ENCODE measurements at regions not wholly inside any gene's neighbourhood (a gene's known extent, or its start where the extent isn't known, plus 50 kb on each side); places are given as distances from the start of the nearest gene placed in this dataset.

- no peak for ATAC-seq
- 72 to 80% (median 75%) methylated on average over 6 of the region's 6 CpGs for WGBS, 4 donors
Observed at GRCh38 chr12:91785655-91786498, 359.8 kb downstream of the BTG1 start.

GRCh38 chr12:91781114-91781513 lies 364.5 kb downstream of the BTG1 start:
- Histone ChIP-seq H3K36me3 (no peaks in the 10 kb centered on the region), H3K4me3 (no peak overlapping the region), H3K9me3 (peaks cover 0 to 4% (median 0%) of the 10 kb centered on the region in 12 donors), H3K4me1 (peaks cover 0 to 17% (median 0%) of the 10 kb centered on the region in 12 donors), H3K27me3 (no peaks in the 10 kb centered on the region), H3K27ac (no peak overlapping the region)
- TF ChIP-seq POLR2A (IDR thresholded peaks at IDR 0.05) (no peak), CTCF (IDR thresholded peaks at IDR 0.05) (no peak)
- WGBS, 4 donors, result 60 to 79% (median 76%) methylated on average over 2 of the region's 2 CpGs
- no peak for DNase-seq
- no peak for ATAC-seq
- intact Hi-C loops (cut with DNase I), result no loop called here

More at GRCh38 chr12:91785655-91786498, 359.8 kb downstream of the BTG1 start:
- H3K36me3 ChIP-seq, result no peaks in the 10 kb centered on the region
- TF ChIP-seq CTCF (IDR thresholded peaks at IDR 0.05) (no peak), POLR2A (IDR thresholded peaks at IDR 0.05) (no peak)
- no peak overlapping the region for H3K27ac ChIP-seq
- H3K9me3 ChIP-seq, result peaks cover 0 to 4% (median 0%) of the 10 kb centered on the region in 12 donors
- no peak for DNase-seq
- intact Hi-C loops (cut with DNase I), result no loop called here
- H3K4me1 ChIP-seq, result no peaks in the 10 kb centered on the region
- no peak overlapping the region for H3K4me3 ChIP-seq
- no peaks in the 10 kb centered on the region for H3K27me3 ChIP-seq

GRCh38 chr12:91778938-91779400 lies 366.7 kb downstream of the BTG1 start:
- Histone ChIP-seq H3K27me3 (no peaks in the 10 kb centered on the region), H3K27ac (peak overlapping the region in 2 of 12 donors; percentile 41 to 80), H3K9me3 (peaks cover 0 to 4% (median 0%) of the 10 kb centered on the region in 12 donors), H3K36me3 (no peaks in the 10 kb centered on the region), H3K4me1 (peaks cover 0 to 20% (median 7%) of the 10 kb centered on the region in 12 donors), H3K4me3 (peak overlapping the region in 1 of 12 donors; percentile 7)
- intact Hi-C loops (cut with DNase I), result no loop called here
- DNase-seq (peak in 2 of 5 donors; percentile 8 to 29), ATAC-seq (peak in 3 of 4 donors; percentile 52 to 89 (median 65))
- no peak for TF ChIP-seq CTCF (IDR thresholded peaks at IDR 0.05)
- no peak for TF ChIP-seq POLR2A (IDR thresholded peaks at IDR 0.05)
- WGBS, 4 donors, result 69 to 76% (median 70%) methylated on average over 6 of the region's 6 CpGs

GRCh38 chr12:91778091-91778832 lies 367.4 kb downstream of the BTG1 start:
- H3K27me3 ChIP-seq, result no peaks in the 10 kb centered on the region
- peaks cover 0 to 27% (median 7%) of the 10 kb centered on the region in 12 donors for H3K4me1 ChIP-seq
- TF ChIP-seq CTCF (IDR thresholded peaks at IDR 0.05), result no peak
- no peak for TF ChIP-seq POLR2A (IDR thresholded peaks at IDR 0.05)
- H3K36me3 ChIP-seq, result no peaks in the 10 kb centered on the region
- DNase-seq (no peak), ATAC-seq (no peak)
- intact Hi-C loops (cut with DNase I), result no loop called here
- peaks cover 0 to 4% (median 0%) of the 10 kb centered on the region in 12 donors for H3K9me3 ChIP-seq
- H3K27ac ChIP-seq, result peak overlapping the region in 2 of 12 donors; percentile 41 to 80
- H3K4me3 ChIP-seq, result no peak overlapping the region
- WGBS, 4 donors, result 51 to 60% (median 57%) methylated on average over 3 of the region's 3 CpGs

All from heart left ventricle (tissue), 16 donors.